ENCODE measurements at regions not wholly inside any gene's neighbourhood (a gene's known extent, or its start where the extent isn't known, plus 50 kb on each side); places are given as distances from the start of the nearest gene placed in this dataset.

GRCh38 chr5:9713356-9713755 is 83.2 kb upstream of the TAS2R1 start:
- intact Hi-C loops (cut with micrococcal nuclease) = no loop called here

GRCh38 chr5:9712911-9713310 is 82.8 kb upstream of the TAS2R1 start:
- no peak overlapping the region for H3K4me3 Mint-ChIP-seq
- no peaks in the 10 kb centered on the region for H3K27me3 Mint-ChIP-seq
- H3K36me3 Mint-ChIP-seq (ENCODE audit: low read depth) = no peaks in the 10 kb centered on the region
- ChIA-PET POLR2A (no interaction called here), CTCF (no interaction called here)
- H3K4me1 Mint-ChIP-seq (ENCODE audit: low read depth) = no peaks in the 10 kb centered on the region
- DNase-seq (no peak), ATAC-seq (no peak)
- no peak for TF ChIP-seq CTCF (IDR thresholded peaks at IDR 0.05)
- intact Hi-C loops (cut with micrococcal nuclease) = no loop called here
- no peak overlapping the region for H3K27ac Mint-ChIP-seq
- H3K9me3 Mint-ChIP-seq = peaks cover 6% of the 10 kb centered on the region

More at GRCh38 chr5:9713356-9713755, 83.2 kb upstream of the TAS2R1 start:
- H3K4me3 Mint-ChIP-seq = no peak overlapping the region
- no peak for TF ChIP-seq CTCF (IDR thresholded peaks at IDR 0.05)
- no peaks in the 10 kb centered on the region for H3K4me1 Mint-ChIP-seq (ENCODE audit: low read depth)
- CTCF ChIA-PET = no interaction called here
- no peak for DNase-seq
- no peak for ATAC-seq
- H3K36me3 Mint-ChIP-seq (ENCODE audit: low read depth) = no peaks in the 10 kb centered on the region
- H3K27ac Mint-ChIP-seq = no peak overlapping the region
- H3K27me3 Mint-ChIP-seq = no peaks in the 10 kb centered on the region
- POLR2A ChIA-PET = no interaction called here
- H3K9me3 Mint-ChIP-seq = peaks cover 6% of the 10 kb centered on the region

GRCh38 chr5:9712506-9712905 is 82.4 kb upstream of the TAS2R1 start:
- H3K27ac Mint-ChIP-seq = no peak overlapping the region

GRCh38 chr5:9710069-9710468 is 79.9 kb upstream of the TAS2R1 start:
- TF ChIP-seq CTCF (IDR thresholded peaks at IDR 0.05) = no peak
- ATAC-seq = no peak
- DNase-seq = no peak
- Mint-ChIP-seq H3K27me3 (no peaks in the 10 kb centered on the region), H3K27ac (no peak overlapping the region), H3K4me1 (ENCODE audit: low read depth) (no peaks in the 10 kb centered on the region), H3K4me3 (no peak overlapping the region), H3K9me3 (peaks cover 6% of the 10 kb centered on the region), H3K36me3 (ENCODE audit: low read depth) (no peaks in the 10 kb centered on the region)
- ChIA-PET CTCF (no interaction called here), POLR2A (no interaction called here)
- intact Hi-C loops (cut with micrococcal nuclease) = no loop called here

More at GRCh38 chr5:9712506-9712905, 82.4 kb upstream of the TAS2R1 start:
- Mint-ChIP-seq H3K4me1 (ENCODE audit: low read depth) (no peaks in the 10 kb centered on the region), H3K36me3 (ENCODE audit: low read depth) (no peaks in the 10 kb centered on the region), H3K9me3 (peaks cover 6% of the 10 kb centered on the region), H3K4me3 (no peak overlapping the region), H3K27me3 (no peaks in the 10 kb centered on the region)
- ChIA-PET POLR2A (no interaction called here), CTCF (no interaction called here)
- DNase-seq (no peak), ATAC-seq (no peak)
- intact Hi-C loops (cut with micrococcal nuclease) = no loop called here
- TF ChIP-seq CTCF (IDR thresholded peaks at IDR 0.05) = no peak

- CTCF ChIA-PET = no interaction called here
- ATAC-seq (no peak), DNase-seq (no peak)
- H3K27me3 Mint-ChIP-seq = no peaks in the 10 kb centered on the region
- H3K4me3 Mint-ChIP-seq = no peak overlapping the region
- TF ChIP-seq CTCF (IDR thresholded peaks at IDR 0.05) = no peak
- H3K36me3 Mint-ChIP-seq (ENCODE audit: low read depth) = no peaks in the 10 kb centered on the region
- intact Hi-C loops (cut with micrococcal nuclease) = no loop called here
- no peaks in the 10 kb centered on the region for H3K4me1 Mint-ChIP-seq (ENCODE audit: low read depth)
- peaks cover 6% of the 10 kb centered on the region for H3K9me3 Mint-ChIP-seq
- H3K27ac Mint-ChIP-seq = no peak overlapping the region
- POLR2A ChIA-PET = no interaction called here
These were observed 77.7 kb upstream of the TAS2R1 start for GRCh38 chr5:9707732-9708462.
